Gastroesophageal sphincter (tissue), 4 donors: ENCODE measurements at regions not wholly inside any gene's neighbourhood (a gene's known extent, or its start where the extent isn't known, plus 50 kb on each side); places are given as distances from the start of the nearest gene placed in this dataset.
A peak's percentile ranks its signal among the peaks of the same experiment; 100 is the strongest.

ENCODE experiments used
- ATAC-seq: fragments of 150-250 bp; one replicate; pipeline ENCODE4 v1.9.1; 2016; ENCODE audit warnings: mild to moderate bottlenecking, moderate library complexity
- H3K27ac ChIP-seq, 4 donors: fragments of 200-600 bp; sonication (generic) in 3 of 4; 1 replicate in 3 of 4; 2 replicates in 1 of 4; pipeline ENCODE4 v1.5.1; 2016 to 2019
- H3K27me3 ChIP-seq: fragments of 200-600 bp; sonication (generic); one replicate; pipeline ENCODE4 v1.5.1; 2019
- H3K36me3 ChIP-seq, 2 donors: fragments of 200-600 bp; sonication (generic); one replicate each; pipeline ENCODE4 v1.5.1; 2019; ENCODE audit warnings: control low read depth in 1 of 2
- H3K4me1 ChIP-seq, 3 donors: fragments of 200-600 bp; sonication (generic); 1 replicate in 2 of 3; 2 replicates in 1 of 3; pipeline ENCODE4 v1.5.1; 2016 to 2019; ENCODE audit warnings: control low read depth in 2 of 3
- H3K4me3 ChIP-seq, 2 donors: fragments of 200-600 bp; sonication (generic); one replicate each; pipeline ENCODE4 v1.5.1; 2019; ENCODE audit warnings: mild to moderate bottlenecking in 1 of 2, moderate library complexity in 1 of 2
- H3K9me3 ChIP-seq, 3 donors: fragments of 200-600 bp; sonication (generic); one replicate each; pipeline ENCODE4 v1.5.1; 2017 to 2019; ENCODE audit warnings: control low read depth in 2 of 3
- EP300 ChIP-seq: sonication (generic); formaldehyde crosslinking; IDR thresholded peaks from one replicate; pipeline ENCODE4 v1.6.1; 2017; ENCODE audit warnings: antibody characterized with exemption, mild to moderate bottlenecking
- POLR2A ChIP-seq, 2 donors: fragments of 450-650 bp; IDR thresholded peaks; one replicate each; pipeline ENCODE4 v1.6.1; 2017; ENCODE audit warnings: antibody characterized with exemption in 2 of 2, mild to moderate bottlenecking in 2 of 2, moderate library complexity in 1 of 2
- POLR2AphosphoS5 ChIP-seq: sonication (generic); formaldehyde crosslinking; IDR thresholded peaks from one replicate; pipeline ENCODE4 v1.6.1; 2017; ENCODE audit warnings: antibody characterized with exemption
- WGBS, 2 donors: methylation state at CpG; one replicate each; pipeline ENCODE4 v1.1.5; 2018; ENCODE audit warnings: low coverage in 1 of 2; 5-methylcytosine and 5-hydroxymethylcytosine counted together
- TF ChIP-seq, protein P1 (sequence below), 4 experiments: fragments of 200-600 bp in 2 of 4; fragments of 450-650 bp in 2 of 4; sonication (generic) in 1 of 4; IDR thresholded peaks; one replicate each; pipeline ENCODE4 v1.5.1; 2017 to 2019; ENCODE audit warnings: antibody characterized with exemption in 4 of 4, mild to moderate bottlenecking in 2 of 4, moderate library complexity in 2 of 4

GRCh38 chr2:39515897-39516346 lies 78.8 kb upstream of the MAP4K3 start:
- WGBS, 2 donors = 78 to 100% methylated on average over 1 to 4 of the region's 6 CpGs
- Histone ChIP-seq H3K27ac (peak overlapping the region in 2 of 4 donors; percentile 58 to 69), H3K27me3 (no peaks in the 10 kb centered on the region), H3K9me3 (no peaks in the 10 kb centered on the region), H3K4me3 (no peak overlapping the region), H3K36me3 (no peaks in the 10 kb centered on the region), H3K4me1 (peaks cover 10 to 53% (median 43%) of the 10 kb centered on the region in 3 donors)
- TF ChIP-seq, protein P1, sequence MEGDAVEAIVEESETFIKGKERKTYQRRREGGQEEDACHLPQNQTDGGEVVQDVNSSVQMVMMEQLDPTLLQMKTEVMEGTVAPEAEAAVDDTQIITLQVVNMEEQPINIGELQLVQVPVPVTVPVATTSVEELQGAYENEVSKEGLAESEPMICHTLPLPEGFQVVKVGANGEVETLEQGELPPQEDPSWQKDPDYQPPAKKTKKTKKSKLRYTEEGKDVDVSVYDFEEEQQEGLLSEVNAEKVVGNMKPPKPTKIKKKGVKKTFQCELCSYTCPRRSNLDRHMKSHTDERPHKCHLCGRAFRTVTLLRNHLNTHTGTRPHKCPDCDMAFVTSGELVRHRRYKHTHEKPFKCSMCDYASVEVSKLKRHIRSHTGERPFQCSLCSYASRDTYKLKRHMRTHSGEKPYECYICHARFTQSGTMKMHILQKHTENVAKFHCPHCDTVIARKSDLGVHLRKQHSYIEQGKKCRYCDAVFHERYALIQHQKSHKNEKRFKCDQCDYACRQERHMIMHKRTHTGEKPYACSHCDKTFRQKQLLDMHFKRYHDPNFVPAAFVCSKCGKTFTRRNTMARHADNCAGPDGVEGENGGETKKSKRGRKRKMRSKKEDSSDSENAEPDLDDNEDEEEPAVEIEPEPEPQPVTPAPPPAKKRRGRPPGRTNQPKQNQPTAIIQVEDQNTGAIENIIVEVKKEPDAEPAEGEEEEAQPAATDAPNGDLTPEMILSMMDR (IDR thresholded peaks at IDR 0.05) = no peak
- TF ChIP-seq POLR2A (IDR thresholded peaks at IDR 0.05) = no peak
- no peak for TF ChIP-seq POLR2AphosphoS5
- TF ChIP-seq EP300 = no peak
- no peak for ATAC-seq

- H3K4me3 ChIP-seq = no peak overlapping the region
- H3K36me3 ChIP-seq = no peaks in the 10 kb centered on the region
- WGBS, 2 donors = 47 to 58% methylated on average over 4 to 5 of the region's 8 CpGs
- TF ChIP-seq, protein P1 (IDR thresholded peaks at IDR 0.05) = peak in 1 of 4 experiments; percentile 6
- TF ChIP-seq POLR2A (IDR thresholded peaks at IDR 0.05) (no peak), POLR2AphosphoS5 (peak; percentile 74)
- peak overlapping the region in 3 of 4 donors; percentile 58 to 69 (median 63) for H3K27ac ChIP-seq
- H3K9me3 ChIP-seq = no peaks in the 10 kb centered on the region
- no peaks in the 10 kb centered on the region for H3K27me3 ChIP-seq
- peak; percentile 79 for ATAC-seq
- H3K4me1 ChIP-seq = peaks cover 10 to 48% (median 38%) of the 10 kb centered on the region in 3 donors
Measured at GRCh38 chr2:39516347-39517101, 79.4 kb upstream of the MAP4K3 start.

DNA sequence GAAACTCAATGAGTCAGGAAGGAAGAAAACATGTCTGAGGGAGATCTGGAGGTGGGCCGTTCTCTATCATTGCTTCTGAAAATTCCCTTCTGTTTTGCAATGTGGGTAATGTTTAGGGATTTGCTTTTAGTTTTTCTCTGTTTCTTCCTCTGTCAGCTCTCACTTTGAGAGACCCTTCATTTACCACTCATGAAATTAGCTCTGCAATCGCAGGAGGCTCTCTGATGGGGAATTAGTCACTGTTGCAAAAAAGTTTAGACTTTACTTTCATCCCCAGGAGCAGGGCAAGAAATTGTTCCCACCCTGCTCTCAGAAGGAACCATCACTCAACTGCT lies 80.0 kb upstream of the MAP4K3 start:
- 23 to 56% methylated on average over 2 of the region's 2 CpGs for WGBS, 2 donors
- TF ChIP-seq POLR2AphosphoS5 (no peak), POLR2A (IDR thresholded peaks at IDR 0.05) (no peak), EP300 (no peak)
- TF ChIP-seq, protein P1 (IDR thresholded peaks at IDR 0.05) = no peak
- Histone ChIP-seq H3K4me1 (peaks cover 10 to 42% (median 34%) of the 10 kb centered on the region in 3 donors), H3K4me3 (no peak overlapping the region), H3K9me3 (no peaks in the 10 kb centered on the region), H3K27me3 (no peaks in the 10 kb centered on the region), H3K27ac (peak overlapping the region; percentile 13 to 69 (median 60)), H3K36me3 (no peaks in the 10 kb centered on the region)
- ATAC-seq = no peak

DNA sequence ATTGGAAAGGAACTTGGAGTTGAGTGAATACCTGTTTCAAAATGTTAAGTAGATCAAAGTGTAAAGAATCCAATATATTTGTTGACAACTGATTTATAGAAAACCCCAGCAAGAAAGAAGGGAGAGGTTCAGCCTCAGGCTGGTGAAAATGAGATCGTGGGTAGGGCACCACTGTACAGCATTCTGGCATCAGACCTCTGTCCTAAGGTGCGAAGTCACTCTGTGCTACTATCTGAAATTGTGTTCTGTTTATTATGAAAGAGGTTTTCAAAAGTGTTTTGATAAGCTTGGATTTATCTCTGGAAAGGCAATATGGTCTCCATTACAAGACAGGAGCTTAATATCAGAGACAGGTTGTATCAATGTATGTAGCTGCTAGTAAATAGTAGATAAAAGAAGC lies 80.5 kb upstream of the MAP4K3 start:
- Histone ChIP-seq H3K27ac (peak overlapping the region; percentile 13 to 69 (median 60)), H3K9me3 (no peaks in the 10 kb centered on the region), H3K4me1 (peaks cover 10 to 37% (median 28%) of the 10 kb centered on the region in 3 donors), H3K4me3 (no peak overlapping the region), H3K36me3 (no peaks in the 10 kb centered on the region), H3K27me3 (no peaks in the 10 kb centered on the region)
- 47 to 100% methylated on average over 1 to 2 of the region's 2 CpGs for WGBS, 2 donors
- TF ChIP-seq EP300 = no peak
- TF ChIP-seq POLR2A (IDR thresholded peaks at IDR 0.05) = no peak
- no peak for TF ChIP-seq POLR2AphosphoS5
- TF ChIP-seq, protein P1 (IDR thresholded peaks at IDR 0.05) = no peak
- no peak for ATAC-seq

- Histone ChIP-seq H3K27ac (no peak overlapping the region), H3K27me3 (no peaks in the 10 kb centered on the region), H3K4me3 (no peak overlapping the region), H3K36me3 (no peaks in the 10 kb centered on the region), H3K9me3 (no peaks in the 10 kb centered on the region), H3K4me1 (peaks cover 5 to 20% (median 15%) of the 10 kb centered on the region in 3 donors)
- no peak for TF ChIP-seq POLR2A (IDR thresholded peaks at IDR 0.05)
- TF ChIP-seq, protein P1 (IDR thresholded peaks at IDR 0.05) = no peak
- TF ChIP-seq EP300 = no peak
- TF ChIP-seq POLR2AphosphoS5 = no peak
- 83% methylated on average over 1 of the region's 1 CpG for WGBS, 2 donors
- ATAC-seq = no peak
Measured at GRCh38 chr2:39519886-39520285, 82.8 kb upstream of the MAP4K3 start.
